HEK293 (cell line): ENCODE measurements at regions not wholly inside any gene's neighbourhood (a gene's known extent, or its start where the extent isn't known, plus 50 kb on each side); places are given as distances from the start of the nearest gene placed in this dataset.

Source experiments
- CTCF ChIA-PET: fragments of 350-600 bp; formaldehyde crosslinking; extraction: SDS; loops from one replicate; lab custom pipeline; 2021; ENCODE audit warnings: antibody characterized with exemption; lab: Yijun Ruan, JAX
- POLR2A ChIA-PET: fragments of 300-600 bp; formaldehyde crosslinking; extraction: SDS; loops from one replicate; lab custom pipeline; 2020; ENCODE audit warnings: antibody characterized with exemption, inconsistent platforms; lab: Yijun Ruan, JAX
- H3K27ac ChIP-seq: fragments of 200-500 bp; sonication (Bioruptor generic); 2 replicates; pipeline ENCODE4 v1.5.1; 2014; ENCODE audit warnings: low read depth, low read length, control low read depth, inconsistent platforms; ENCODE audit errors: extremely low read depth
- H3K36me3 ChIP-seq, 2 experiments: fragments of 200-500 bp in 1 of 2; sonication (Bioruptor generic) in 1 of 2; 1 replicate in 1 of 2; 2 replicates in 1 of 2; pipeline ENCODE4 v1.5.1; 2014 to 2017; ENCODE audit warnings: inconsistent platforms in 2 of 2, low read length in 2 of 2; ENCODE audit not compliant: control insufficient read depth in 2 of 2, insufficient read depth in 1 of 2
- H3K4me1 ChIP-seq: fragments of 200-500 bp; sonication (Bioruptor generic); 2 replicates; pipeline ENCODE4 v1.5.1; 2014; ENCODE audit warnings: mild to moderate bottlenecking, low read length, inconsistent platforms; ENCODE audit not compliant: control insufficient read depth, insufficient read depth
- H3K4me3 ChIP-seq: 2 replicates; pipeline ENCODE4 v1.5.1; 2011; ENCODE audit warnings: low read depth, mild to moderate bottlenecking, control low read depth, low read length, moderate library complexity
- H3K9me3 ChIP-seq: fragments of 200-500 bp; sonication (Bioruptor generic); 2 replicates; pipeline ENCODE4 v1.5.1; 2014; ENCODE audit warnings: low read depth, low read length, inconsistent platforms; ENCODE audit not compliant: control insufficient read depth, insufficient read depth
- ELK4 ChIP-seq: IDR thresholded peaks from 2 replicates; pipeline ENCODE4 v1.6.1; 2011; ENCODE audit warnings: mild to moderate bottlenecking, low read depth, low read length, borderline replicate concordance
- MEIS1 ChIP-seq: sonication (generic); formaldehyde crosslinking; IDR thresholded peaks from 2 replicates; pipeline ENCODE4 v1.8.1; 2022; ENCODE audit warnings: missing genetic modification reagents, mild to moderate bottlenecking, borderline replicate concordance
- SALL2 ChIP-seq: fragments of 450-650 bp; formaldehyde crosslinking; IDR thresholded peaks from 2 replicates; pipeline ENCODE4 v1.5.0; 2017; ENCODE audit warnings: missing biosample characterization, mild to moderate bottlenecking, missing genetic modification characterization, borderline replicate concordance
- ZBTB48 ChIP-seq: fragments of 450-650 bp; formaldehyde crosslinking; IDR thresholded peaks from 2 replicates; pipeline ENCODE4 v1.5.1; 2016; ENCODE audit warnings: missing biosample characterization, missing genetic modification characterization
- ZNF132 ChIP-seq: fragments of 450-650 bp; formaldehyde crosslinking; IDR thresholded peaks from 2 replicates; pipeline ENCODE4 v1.5.1; 2017; ENCODE audit warnings: missing biosample characterization, missing genetic modification characterization, borderline replicate concordance
- ZNF133 ChIP-seq: fragments of 450-650 bp; formaldehyde crosslinking; IDR thresholded peaks from 2 replicates; pipeline ENCODE4 v1.5.1; 2016; ENCODE audit warnings: missing biosample characterization, missing genetic modification characterization
- ZNF391 ChIP-seq: fragments of 450-650 bp; formaldehyde crosslinking; IDR thresholded peaks from 2 replicates; pipeline ENCODE4 v1.5.1; 2016; ENCODE audit warnings: low read depth, missing biosample characterization, missing genetic modification characterization, borderline replicate concordance
- ZNF416 ChIP-seq: fragments of 450-650 bp; formaldehyde crosslinking; IDR thresholded peaks from 2 replicates; pipeline ENCODE4 v1.5.1; 2016; ENCODE audit warnings: missing biosample characterization, missing genetic modification characterization
- ZNF530 ChIP-seq: fragments of 450-650 bp; formaldehyde crosslinking; IDR thresholded peaks from 2 replicates; pipeline ENCODE4 v1.5.1; 2016; ENCODE audit warnings: low read depth, missing biosample characterization, missing genetic modification characterization
- ZNF585B ChIP-seq: fragments of 450-650 bp; formaldehyde crosslinking; IDR thresholded peaks from 2 replicates; pipeline ENCODE4 v1.5.1; 2016; ENCODE audit warnings: missing biosample characterization, missing genetic modification characterization
- ZNF610 ChIP-seq: fragments of 450-650 bp; formaldehyde crosslinking; IDR thresholded peaks from 2 replicates; pipeline ENCODE4 v1.5.1; 2016; ENCODE audit warnings: missing biosample characterization, missing genetic modification characterization, borderline replicate concordance
- ZNF664 ChIP-seq: fragments of 450-650 bp; formaldehyde crosslinking; IDR thresholded peaks from 2 replicates; pipeline ENCODE4 v1.5.1; 2016; ENCODE audit warnings: missing biosample characterization, missing genetic modification characterization
- TF ChIP-seq, protein P1 (sequence below): fragments of 450-650 bp; formaldehyde crosslinking; IDR thresholded peaks from 2 replicates; pipeline ENCODE4 v1.5.1; 2016; ENCODE audit warnings: missing biosample characterization, missing genetic modification characterization, borderline replicate concordance
- TF ChIP-seq, protein P2 (sequence below): fragments of 450-650 bp; formaldehyde crosslinking; IDR thresholded peaks from 2 replicates; pipeline ENCODE4 v1.5.1; 2017; ENCODE audit warnings: missing biosample characterization, missing genetic modification characterization

DNA sequence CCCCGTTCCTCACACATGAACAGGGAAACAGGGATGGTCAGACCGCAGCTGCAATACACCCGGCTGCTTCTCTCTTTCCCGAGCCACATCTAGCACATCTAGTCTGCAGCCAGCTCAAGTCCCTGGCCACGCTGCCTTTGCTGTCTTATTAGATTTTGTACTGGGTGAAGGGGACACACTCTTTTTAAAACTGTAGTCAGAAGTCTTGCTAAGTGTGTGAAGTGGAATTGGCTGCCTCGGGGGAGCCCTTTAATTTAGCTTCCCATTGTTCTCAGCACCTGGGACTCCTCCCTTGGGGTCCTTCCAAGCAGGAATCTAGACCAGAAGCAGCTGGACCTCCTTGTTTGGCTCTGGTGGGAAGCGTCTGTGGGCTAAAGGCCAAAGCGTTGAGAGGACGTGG, 420.0 kb downstream of the CTTN start:
- Histone ChIP-seq H3K9me3 (no peaks in the 10 kb centered on the region), H3K36me3 (no peaks in the 10 kb centered on the region), H3K4me3 (no peak overlapping the region), H3K4me1 (no peaks in the 10 kb centered on the region), H3K27ac (no peak overlapping the region)
- TF ChIP-seq ZNF416, result no peak
- no peak for TF ChIP-seq ZNF133 (tag by site-specific recombination)
- TF ChIP-seq MEIS1 (CRISPR knock-in tag), result no peak
- CTCF ChIA-PET, result interaction anchor here (0.6 to 0.9 kb wide), 2 partner anchors 13 to 30 kb away, joined by 3 read pairs; no protein-coding TSS in a partner anchor
- POLR2A ChIA-PET, result no interaction called here

GRCh38 chr11:70819022-70819421, 420.7 kb downstream of the CTTN start:
- CTCF ChIA-PET, result interaction anchor here (0.6 to 0.9 kb wide), 2 partner anchors 13 to 21 kb away, joined by 3 read pairs; no protein-coding TSS in a partner anchor
- no peak overlapping the region for H3K27ac ChIP-seq
- H3K36me3 ChIP-seq, result no peaks in the 10 kb centered on the region
- H3K4me3 ChIP-seq, result no peak overlapping the region
- H3K9me3 ChIP-seq, result no peaks in the 10 kb centered on the region
- no peaks in the 10 kb centered on the region for H3K4me1 ChIP-seq
- POLR2A ChIA-PET, result no interaction called here
- no peak for TF ChIP-seq SALL2 (tag by site-specific recombination)
- no peak for TF ChIP-seq ZNF530 (tag by site-specific recombination)
- TF ChIP-seq ELK4, result no peak
- no peak for TF ChIP-seq ZNF664
- TF ChIP-seq ZNF391, result no peak
- no peak for TF ChIP-seq ZNF132
- TF ChIP-seq ZNF610, result no peak
- TF ChIP-seq ZBTB48 (tag by site-specific recombination), result no peak
- no peak for TF ChIP-seq MEIS1 (CRISPR knock-in tag)

GRCh38 chr11:70820311-70820710, 422.0 kb downstream of the CTTN start:
- no peak overlapping the region for H3K4me3 ChIP-seq
- H3K27ac ChIP-seq, result no peak overlapping the region
- TF ChIP-seq ZNF585B (tag by site-specific recombination), result no peak
- TF ChIP-seq, protein P1, sequence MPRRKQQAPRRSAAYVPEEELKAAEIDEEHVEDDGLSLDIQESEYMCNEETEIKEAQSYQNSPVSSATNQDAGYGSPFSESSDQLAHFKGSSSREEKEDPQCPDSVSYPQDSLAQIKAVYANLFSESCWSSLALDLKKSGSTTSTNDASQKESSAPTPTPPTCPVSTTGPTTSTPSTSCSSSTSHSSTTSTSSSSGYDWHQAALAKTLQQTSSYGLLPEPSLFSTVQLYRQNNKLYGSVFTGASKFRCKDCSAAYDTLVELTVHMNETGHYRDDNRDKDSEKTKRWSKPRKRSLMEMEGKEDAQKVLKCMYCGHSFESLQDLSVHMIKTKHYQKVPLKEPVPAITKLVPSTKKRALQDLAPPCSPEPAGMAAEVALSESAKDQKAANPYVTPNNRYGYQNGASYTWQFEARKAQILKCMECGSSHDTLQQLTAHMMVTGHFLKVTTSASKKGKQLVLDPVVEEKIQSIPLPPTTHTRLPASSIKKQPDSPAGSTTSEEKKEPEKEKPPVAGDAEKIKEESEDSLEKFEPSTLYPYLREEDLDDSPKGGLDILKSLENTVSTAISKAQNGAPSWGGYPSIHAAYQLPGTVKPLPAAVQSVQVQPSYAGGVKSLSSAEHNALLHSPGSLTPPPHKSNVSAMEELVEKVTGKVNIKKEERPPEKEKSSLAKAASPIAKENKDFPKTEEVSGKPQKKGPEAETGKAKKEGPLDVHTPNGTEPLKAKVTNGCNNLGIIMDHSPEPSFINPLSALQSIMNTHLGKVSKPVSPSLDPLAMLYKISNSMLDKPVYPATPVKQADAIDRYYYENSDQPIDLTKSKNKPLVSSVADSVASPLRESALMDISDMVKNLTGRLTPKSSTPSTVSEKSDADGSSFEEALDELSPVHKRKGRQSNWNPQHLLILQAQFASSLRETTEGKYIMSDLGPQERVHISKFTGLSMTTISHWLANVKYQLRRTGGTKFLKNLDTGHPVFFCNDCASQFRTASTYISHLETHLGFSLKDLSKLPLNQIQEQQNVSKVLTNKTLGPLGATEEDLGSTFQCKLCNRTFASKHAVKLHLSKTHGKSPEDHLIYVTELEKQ (tag by site-specific recombination), result no peak
- TF ChIP-seq, protein P2, sequence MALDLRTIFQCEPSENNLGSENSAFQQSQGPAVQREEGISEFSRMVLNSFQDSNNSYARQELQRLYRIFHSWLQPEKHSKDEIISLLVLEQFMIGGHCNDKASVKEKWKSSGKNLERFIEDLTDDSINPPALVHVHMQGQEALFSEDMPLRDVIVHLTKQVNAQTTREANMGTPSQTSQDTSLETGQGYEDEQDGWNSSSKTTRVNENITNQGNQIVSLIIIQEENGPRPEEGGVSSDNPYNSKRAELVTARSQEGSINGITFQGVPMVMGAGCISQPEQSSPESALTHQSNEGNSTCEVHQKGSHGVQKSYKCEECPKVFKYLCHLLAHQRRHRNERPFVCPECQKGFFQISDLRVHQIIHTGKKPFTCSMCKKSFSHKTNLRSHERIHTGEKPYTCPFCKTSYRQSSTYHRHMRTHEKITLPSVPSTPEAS (tag by site-specific recombination), result no peak
- no peaks in the 10 kb centered on the region for H3K36me3 ChIP-seq
- POLR2A ChIA-PET, result no interaction called here
- no peaks in the 10 kb centered on the region for H3K4me1 ChIP-seq
- CTCF ChIA-PET, result interaction anchor here (0.6 kb wide), 1 partner anchor 377 kb away, joined by 3 read pairs; no protein-coding TSS in a partner anchor
- H3K9me3 ChIP-seq, result no peaks in the 10 kb centered on the region
